Activated naive CD8-positive, alpha-beta T cell treated with anti-CD3 and anti-CD28 coated beads for 36 hours (primary cell): ENCODE measurements at regions not wholly inside any gene's neighbourhood (a gene's known extent, or its start where the extent isn't known, plus 50 kb on each side); places are given as distances from the start of the nearest gene placed in this dataset.

ENCODE experiments used
- DNase-seq: peaks from one replicate; pipeline ENCODE4 v3.0.0; 2021
- H3K27ac Mint-ChIP-seq: one replicate; pipeline ENCODE4 v1.8.0; 2022; ENCODE audit warnings: mild to moderate bottlenecking, moderate library complexity, mixed read lengths
- H3K27me3 Mint-ChIP-seq: one replicate; pipeline ENCODE4 v1.8.0; 2022; ENCODE audit warnings: mild to moderate bottlenecking, mixed read lengths
- H3K36me3 Mint-ChIP-seq: one replicate; pipeline ENCODE4 v1.8.0; 2021; ENCODE audit warnings: mild to moderate bottlenecking, mixed read lengths
- H3K4me1 Mint-ChIP-seq: one replicate; pipeline ENCODE4 v1.8.0; 2021; ENCODE audit warnings: mixed read lengths
- H3K4me3 Mint-ChIP-seq: one replicate; pipeline ENCODE4 v1.8.0; 2022; ENCODE audit warnings: mild to moderate bottlenecking, moderate library complexity, mixed read lengths
- H3K9me3 Mint-ChIP-seq: one replicate; pipeline ENCODE4 v1.8.0; 2022; ENCODE audit warnings: mixed read lengths

DNA sequence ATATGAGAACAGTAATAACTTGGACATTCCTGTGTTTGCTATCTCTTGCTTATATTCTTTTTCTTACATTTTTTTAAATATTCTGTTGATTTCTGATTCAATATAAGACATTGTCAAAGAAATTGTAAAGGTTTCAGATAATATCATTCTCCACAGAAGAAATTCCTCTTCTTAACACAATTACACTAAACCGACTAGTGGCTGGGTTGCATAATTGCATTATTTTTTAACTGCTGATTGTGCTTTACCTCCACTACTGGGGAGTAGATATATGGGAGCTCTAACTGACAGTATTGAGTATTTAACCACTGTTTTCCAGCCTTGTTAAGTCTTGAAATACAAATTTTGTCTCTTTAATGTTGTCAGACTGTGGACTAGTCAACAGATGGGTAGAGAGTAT is 723.8 kb upstream of the EDIL3 start:
- Mint-ChIP-seq H3K27ac (no peak overlapping the region), H3K36me3 (no peaks in the 10 kb centered on the region), H3K27me3 (no peaks in the 10 kb centered on the region), H3K4me3 (no peak overlapping the region), H3K9me3 (peaks cover 3% of the 10 kb centered on the region), H3K4me1 (no peaks in the 10 kb centered on the region)
- DNase-seq = no peak

DNA sequence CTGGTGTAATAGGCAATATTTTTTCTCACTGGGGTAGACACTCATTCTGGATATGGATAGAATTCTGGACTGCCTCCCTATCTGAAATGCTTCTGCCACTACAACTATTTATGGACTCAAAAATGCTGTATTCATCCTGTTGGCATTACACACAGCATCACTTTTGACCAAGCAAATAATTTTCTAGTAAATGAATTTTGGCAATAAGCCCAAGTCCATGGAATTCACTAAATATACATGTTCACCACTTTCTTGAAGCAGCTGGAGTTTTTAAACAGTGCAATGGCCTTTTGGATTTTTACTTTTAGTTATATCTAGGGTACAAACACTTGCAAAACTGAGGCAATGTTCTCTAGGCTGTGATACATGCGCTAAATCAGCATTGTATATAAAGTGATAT is 724.9 kb upstream of the EDIL3 start:
- no peaks in the 10 kb centered on the region for H3K36me3 Mint-ChIP-seq
- no peak for DNase-seq
- H3K27me3 Mint-ChIP-seq = no peaks in the 10 kb centered on the region
- H3K9me3 Mint-ChIP-seq = peaks cover 3% of the 10 kb centered on the region
- no peak overlapping the region for H3K27ac Mint-ChIP-seq
- H3K4me3 Mint-ChIP-seq = no peak overlapping the region
- H3K4me1 Mint-ChIP-seq = no peaks in the 10 kb centered on the region

DNA sequence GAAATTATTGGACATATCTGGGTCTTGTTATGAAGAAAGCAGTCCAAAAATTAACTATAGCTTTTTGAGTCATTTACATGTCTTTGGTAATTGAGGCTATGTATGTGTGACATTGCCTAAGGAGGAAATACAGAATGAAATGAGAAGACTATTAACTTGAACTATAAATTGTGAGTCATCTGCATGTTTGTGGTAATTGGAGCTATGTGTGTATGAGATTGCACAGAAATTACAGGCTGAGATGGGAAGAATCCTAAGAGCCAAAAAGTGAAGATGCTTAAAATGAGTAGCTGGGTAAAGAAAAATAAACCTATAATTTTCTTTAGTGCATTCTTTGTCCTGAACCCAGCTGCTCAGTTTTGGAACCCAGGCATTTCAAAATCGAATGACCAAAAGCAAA is 747.6 kb upstream of the EDIL3 start:
- H3K27ac Mint-ChIP-seq = no peak overlapping the region
- H3K4me3 Mint-ChIP-seq = no peak overlapping the region
- peaks cover 2% of the 10 kb centered on the region for H3K9me3 Mint-ChIP-seq
- no peaks in the 10 kb centered on the region for H3K27me3 Mint-ChIP-seq
- DNase-seq = no peak
- no peaks in the 10 kb centered on the region for H3K36me3 Mint-ChIP-seq
- no peaks in the 10 kb centered on the region for H3K4me1 Mint-ChIP-seq

DNA sequence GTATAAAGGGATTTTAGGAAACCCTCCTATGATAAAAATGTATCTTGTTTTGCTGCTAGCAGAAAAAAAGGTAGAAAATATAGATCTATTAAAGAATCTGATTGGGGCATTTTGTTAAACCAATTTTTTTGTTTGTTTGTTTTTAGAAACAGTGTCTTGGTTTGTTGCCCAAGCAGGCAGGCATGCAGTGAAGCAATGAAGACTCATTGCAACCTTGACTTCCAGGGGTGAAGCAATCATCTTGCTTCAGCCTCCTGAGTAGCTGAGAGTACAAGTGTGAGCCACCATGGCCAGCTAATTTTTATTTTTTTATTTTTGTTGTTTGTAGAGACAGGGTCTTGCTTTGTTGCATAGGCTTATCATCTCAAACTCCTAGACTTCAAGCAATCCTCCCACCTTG is 755.8 kb upstream of the EDIL3 start:
- no peaks in the 10 kb centered on the region for H3K4me1 Mint-ChIP-seq
- no peak for DNase-seq
- H3K9me3 Mint-ChIP-seq = peaks cover 4% of the 10 kb centered on the region
- no peak overlapping the region for H3K4me3 Mint-ChIP-seq
- no peaks in the 10 kb centered on the region for H3K36me3 Mint-ChIP-seq
- H3K27me3 Mint-ChIP-seq = no peaks in the 10 kb centered on the region
- H3K27ac Mint-ChIP-seq = no peak overlapping the region

DNA sequence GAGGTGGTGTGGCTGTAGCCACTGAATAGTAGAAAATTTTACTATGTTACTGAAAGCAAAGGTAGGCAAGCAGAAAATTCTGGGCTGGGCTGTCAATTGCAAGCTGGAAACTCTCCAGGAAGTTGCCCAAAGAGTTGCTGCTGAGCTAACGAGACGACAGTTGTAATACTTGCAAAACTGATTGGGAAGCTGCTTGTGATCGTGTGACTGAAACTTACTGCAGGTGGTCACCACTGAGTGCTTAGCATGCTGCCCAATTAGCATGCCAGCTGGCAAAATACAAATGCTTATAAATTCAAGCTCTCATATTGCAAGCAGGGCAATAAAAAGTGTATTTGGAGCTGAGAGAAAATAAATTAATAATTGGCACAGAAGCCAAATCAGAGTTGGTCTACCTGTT is 758.5 kb upstream of the EDIL3 start:
- H3K27ac Mint-ChIP-seq = no peak overlapping the region
- H3K27me3 Mint-ChIP-seq = no peaks in the 10 kb centered on the region
- H3K9me3 Mint-ChIP-seq = peaks cover 1% of the 10 kb centered on the region
- H3K4me1 Mint-ChIP-seq = no peaks in the 10 kb centered on the region
- H3K4me3 Mint-ChIP-seq = no peak overlapping the region
- H3K36me3 Mint-ChIP-seq = no peaks in the 10 kb centered on the region
- no peak for DNase-seq

DNA sequence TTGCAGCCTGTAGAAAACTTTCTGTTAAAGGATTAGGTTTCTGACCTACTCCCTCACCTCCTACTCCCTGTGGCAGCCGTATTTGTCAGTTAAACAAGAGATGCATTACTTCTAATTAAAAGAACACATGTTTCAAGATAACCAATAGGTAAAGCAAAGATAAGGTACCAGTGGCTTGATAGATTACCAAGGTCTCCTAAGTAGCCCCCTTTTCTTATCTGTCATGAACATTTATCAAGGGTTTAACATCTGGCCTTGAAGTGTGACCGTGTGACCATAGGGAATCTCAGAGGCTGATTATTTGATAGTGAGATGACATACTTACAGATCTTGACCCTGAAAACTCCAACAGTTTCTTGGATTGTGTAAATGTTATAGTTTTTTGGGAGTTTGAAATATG is 764.0 kb upstream of the EDIL3 start:
- Mint-ChIP-seq H3K27ac (no peak overlapping the region), H3K4me1 (no peaks in the 10 kb centered on the region), H3K36me3 (no peaks in the 10 kb centered on the region), H3K27me3 (no peaks in the 10 kb centered on the region), H3K9me3 (no peaks in the 10 kb centered on the region), H3K4me3 (no peak overlapping the region)
- no peak for DNase-seq

DNA sequence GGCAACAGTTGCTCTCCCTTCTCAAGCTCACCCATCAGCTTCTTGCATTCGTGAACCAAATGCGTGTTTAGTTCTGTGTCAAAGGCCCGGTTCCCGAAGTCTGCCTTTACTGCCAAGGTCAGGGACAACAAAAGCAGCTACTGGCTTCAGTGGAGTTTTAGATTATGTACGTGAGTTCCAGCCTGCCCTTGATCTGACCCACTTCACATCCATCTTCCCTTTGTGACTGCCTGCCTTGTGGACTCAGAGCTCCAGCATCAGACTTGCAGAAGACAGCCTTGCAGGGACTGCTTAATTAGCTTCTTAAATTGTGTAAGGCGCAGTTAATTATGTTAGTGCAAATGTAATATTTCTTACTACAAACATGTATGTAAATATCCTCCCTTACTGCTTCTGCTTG is 774.7 kb upstream of the EDIL3 start:
- Mint-ChIP-seq H3K4me1 (no peaks in the 10 kb centered on the region), H3K27ac (no peak overlapping the region), H3K36me3 (no peaks in the 10 kb centered on the region), H3K9me3 (no peaks in the 10 kb centered on the region), H3K4me3 (no peak overlapping the region), H3K27me3 (no peaks in the 10 kb centered on the region)
- no peak for DNase-seq

DNA sequence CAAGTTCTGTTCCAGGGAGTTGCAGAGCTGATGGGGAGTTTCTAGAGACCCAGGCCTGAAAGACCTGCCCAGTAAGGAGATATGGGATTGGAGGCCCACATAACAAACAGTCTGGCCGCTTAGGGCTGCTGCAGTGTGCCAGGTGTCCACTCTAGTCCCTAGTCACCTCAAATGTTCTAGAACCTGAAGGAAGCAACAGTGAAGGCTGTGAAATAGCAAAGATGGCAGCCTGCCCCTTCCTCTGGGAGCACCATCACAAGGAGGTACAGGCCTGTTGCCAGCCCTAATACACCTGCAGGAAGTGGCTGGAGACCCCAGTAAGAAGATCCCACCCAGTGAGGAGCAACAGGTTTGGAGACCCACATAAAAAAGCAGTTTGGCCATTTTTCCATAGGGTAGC is 783.8 kb upstream of the EDIL3 start:
- H3K27ac Mint-ChIP-seq = no peak overlapping the region
- H3K4me3 Mint-ChIP-seq = no peak overlapping the region
- DNase-seq = no peak
- H3K4me1 Mint-ChIP-seq = no peaks in the 10 kb centered on the region
- H3K9me3 Mint-ChIP-seq = peaks cover 2% of the 10 kb centered on the region
- H3K27me3 Mint-ChIP-seq = no peaks in the 10 kb centered on the region
- no peaks in the 10 kb centered on the region for H3K36me3 Mint-ChIP-seq

DNA sequence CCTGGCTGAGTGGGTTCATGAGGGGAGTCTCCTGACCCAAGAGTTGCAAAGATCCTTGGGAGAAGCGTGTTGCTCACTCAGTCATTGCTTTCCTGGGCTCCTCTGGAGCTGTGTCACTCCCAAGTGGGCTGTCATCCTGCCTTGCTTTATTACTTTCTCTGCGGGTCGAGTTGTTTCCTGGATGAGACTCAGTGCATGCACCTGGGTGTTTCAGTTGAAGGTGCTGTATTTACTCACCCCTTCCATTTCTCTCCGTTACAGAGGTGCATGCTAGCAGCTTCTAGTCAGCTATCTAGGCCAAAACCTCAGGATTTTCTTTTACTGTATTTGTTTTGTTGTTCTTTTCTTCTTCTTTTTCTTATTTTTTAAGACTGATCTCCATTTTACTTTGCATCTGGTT is 785.5 kb upstream of the EDIL3 start:
- no peaks in the 10 kb centered on the region for H3K36me3 Mint-ChIP-seq
- H3K4me3 Mint-ChIP-seq = no peak overlapping the region
- H3K9me3 Mint-ChIP-seq = peaks cover 2% of the 10 kb centered on the region
- DNase-seq = no peak
- H3K4me1 Mint-ChIP-seq = no peaks in the 10 kb centered on the region
- no peak overlapping the region for H3K27ac Mint-ChIP-seq
- H3K27me3 Mint-ChIP-seq = no peaks in the 10 kb centered on the region

DNA sequence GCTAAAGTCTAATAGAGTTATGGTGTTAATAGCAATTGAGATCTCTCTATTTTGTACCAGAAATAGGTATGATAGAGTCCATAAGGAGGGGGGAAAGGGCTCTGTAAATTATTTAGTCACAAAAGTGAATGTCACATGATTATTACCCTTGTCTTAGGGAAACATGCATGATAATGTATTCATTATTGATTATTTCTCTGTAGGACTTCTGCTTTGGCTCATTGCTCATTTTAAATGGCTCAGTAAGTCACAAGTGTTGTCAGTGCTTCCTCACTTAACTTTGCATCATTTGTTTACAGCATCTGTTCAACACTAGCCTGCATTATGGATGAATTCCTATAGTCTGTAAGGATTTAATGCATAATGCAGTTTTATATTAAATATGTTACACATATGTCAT is 788.8 kb upstream of the EDIL3 start:
- no peak overlapping the region for H3K27ac Mint-ChIP-seq
- DNase-seq = no peak

DNA sequence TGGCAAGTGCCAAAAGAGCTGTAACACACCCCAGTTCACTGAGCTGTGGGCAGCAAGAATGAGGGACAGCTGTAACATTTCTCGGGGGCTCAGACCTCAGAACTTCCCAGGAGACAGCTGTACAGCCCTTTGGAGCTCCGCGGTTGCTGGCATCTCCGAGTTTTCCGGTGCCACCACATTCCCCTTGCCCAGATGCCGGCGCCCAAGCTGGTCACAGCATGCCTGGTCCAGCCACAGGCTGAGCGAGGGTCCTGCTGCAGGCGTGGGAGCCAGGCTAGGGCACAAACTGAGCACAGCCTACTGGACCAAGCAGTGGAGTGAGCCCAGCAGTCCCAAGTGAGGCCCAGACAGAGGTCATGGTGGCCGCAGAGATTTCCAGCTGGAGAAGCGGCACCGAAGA is 797.7 kb upstream of the EDIL3 start:
- no peak overlapping the region for H3K4me3 Mint-ChIP-seq
- H3K9me3 Mint-ChIP-seq = peaks cover 1% of the 10 kb centered on the region
- no peaks in the 10 kb centered on the region for H3K36me3 Mint-ChIP-seq
- no peak for DNase-seq
- H3K27me3 Mint-ChIP-seq = no peaks in the 10 kb centered on the region
- no peaks in the 10 kb centered on the region for H3K4me1 Mint-ChIP-seq
- no peak overlapping the region for H3K27ac Mint-ChIP-seq

More for the DNA sequence above, 788.8 kb upstream of the EDIL3 start:
- Mint-ChIP-seq H3K4me3 (no peak overlapping the region), H3K9me3 (no peaks in the 10 kb centered on the region), H3K36me3 (no peaks in the 10 kb centered on the region), H3K27me3 (no peaks in the 10 kb centered on the region), H3K4me1 (no peaks in the 10 kb centered on the region)

DNA sequence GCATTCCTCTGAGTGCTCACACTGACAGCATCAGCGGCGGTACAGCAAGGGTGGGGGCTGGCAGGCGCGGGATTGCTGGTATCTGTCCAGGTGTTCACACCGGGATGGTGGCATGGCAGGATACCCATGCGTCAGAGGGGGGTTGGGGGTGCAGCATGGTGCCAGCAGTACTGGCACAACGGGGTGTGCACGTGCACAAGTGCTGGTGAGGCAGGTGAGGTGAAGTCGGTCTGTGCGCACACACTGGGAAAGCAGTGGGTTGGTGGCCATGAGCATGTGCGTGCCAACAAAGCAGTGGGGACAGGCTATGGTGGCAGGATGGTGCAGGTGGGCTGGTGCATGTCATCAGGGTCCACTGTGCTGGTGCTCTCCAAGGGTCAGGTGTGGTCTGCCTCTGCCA is 819.6 kb upstream of the EDIL3 start:
- no peak for DNase-seq
- no peak overlapping the region for H3K4me3 Mint-ChIP-seq
- H3K27me3 Mint-ChIP-seq = no peaks in the 10 kb centered on the region
- no peaks in the 10 kb centered on the region for H3K36me3 Mint-ChIP-seq
- H3K4me1 Mint-ChIP-seq = no peaks in the 10 kb centered on the region
- H3K9me3 Mint-ChIP-seq = no peaks in the 10 kb centered on the region
- H3K27ac Mint-ChIP-seq = no peak overlapping the region

DNA sequence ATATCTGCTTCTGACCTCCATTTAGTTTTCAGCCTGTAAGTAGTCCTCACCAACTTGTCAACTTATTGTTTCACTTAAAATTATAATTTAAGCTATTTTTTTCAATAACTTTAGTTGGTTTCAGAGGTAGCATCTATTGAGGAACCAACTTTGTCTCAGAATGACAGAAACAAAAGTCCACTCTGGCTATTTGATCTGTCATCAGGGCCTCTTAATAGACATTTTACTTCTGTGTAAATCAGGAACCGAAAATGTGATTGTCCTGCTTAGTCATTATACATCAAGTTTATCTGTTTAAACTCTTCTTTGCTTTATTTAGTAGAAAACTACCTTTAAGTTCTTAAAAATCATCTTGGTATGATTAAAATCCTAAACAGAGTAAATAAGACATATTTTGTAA is 820.8 kb upstream of the EDIL3 start:
- no peak for DNase-seq
- H3K27me3 Mint-ChIP-seq = no peaks in the 10 kb centered on the region
- no peaks in the 10 kb centered on the region for H3K36me3 Mint-ChIP-seq
- H3K27ac Mint-ChIP-seq = no peak overlapping the region
- no peak overlapping the region for H3K4me3 Mint-ChIP-seq
- no peaks in the 10 kb centered on the region for H3K4me1 Mint-ChIP-seq
- no peaks in the 10 kb centered on the region for H3K9me3 Mint-ChIP-seq

DNA sequence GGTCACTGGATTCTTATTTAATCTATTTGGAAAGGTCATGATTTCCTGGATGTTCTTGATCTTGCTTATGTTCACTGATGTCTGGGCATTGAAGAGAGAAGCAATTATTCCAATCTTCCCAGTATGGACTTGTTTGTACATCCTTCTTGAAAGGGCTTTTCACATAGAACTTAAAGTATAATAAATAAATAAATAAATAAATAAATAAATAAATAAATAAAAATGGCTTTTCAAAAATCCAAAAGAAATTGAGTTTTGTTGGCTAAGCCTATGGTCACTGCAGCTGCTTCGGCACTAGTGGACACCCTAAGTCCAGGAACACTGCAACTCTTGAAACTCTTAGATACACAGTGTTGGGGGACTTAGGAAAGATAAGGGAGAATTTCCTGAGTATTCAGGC is 840.7 kb upstream of the EDIL3 start:
- no peak overlapping the region for H3K4me3 Mint-ChIP-seq
- H3K4me1 Mint-ChIP-seq = no peaks in the 10 kb centered on the region
- no peaks in the 10 kb centered on the region for H3K27me3 Mint-ChIP-seq
- H3K9me3 Mint-ChIP-seq = peaks cover 6% of the 10 kb centered on the region
- DNase-seq = no peak
- H3K27ac Mint-ChIP-seq = no peak overlapping the region
- no peaks in the 10 kb centered on the region for H3K36me3 Mint-ChIP-seq

DNA sequence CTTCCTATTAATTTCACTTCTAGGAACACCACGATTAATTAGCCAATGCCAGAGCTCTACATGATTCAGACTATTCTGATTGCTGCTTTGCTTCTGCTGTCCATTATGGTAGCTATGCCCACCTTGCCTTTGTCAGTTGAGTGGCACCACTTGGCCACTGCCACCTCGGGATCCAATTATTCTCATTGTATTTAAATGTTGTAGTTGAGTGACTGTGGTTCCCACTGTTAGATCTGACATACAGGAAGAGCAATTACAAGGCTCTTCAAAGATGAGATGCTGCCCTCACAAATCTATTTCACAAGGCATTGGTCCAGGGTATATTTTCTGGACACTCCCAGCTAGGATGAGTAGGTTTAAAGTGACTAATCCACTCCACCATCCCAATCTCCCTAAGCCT is 864.5 kb upstream of the EDIL3 start:
- H3K27me3 Mint-ChIP-seq = no peaks in the 10 kb centered on the region
- peaks cover 12% of the 10 kb centered on the region for H3K9me3 Mint-ChIP-seq
- no peak overlapping the region for H3K27ac Mint-ChIP-seq
- DNase-seq = no peak
- no peak overlapping the region for H3K4me3 Mint-ChIP-seq
- no peaks in the 10 kb centered on the region for H3K4me1 Mint-ChIP-seq
- H3K36me3 Mint-ChIP-seq = no peaks in the 10 kb centered on the region

DNA sequence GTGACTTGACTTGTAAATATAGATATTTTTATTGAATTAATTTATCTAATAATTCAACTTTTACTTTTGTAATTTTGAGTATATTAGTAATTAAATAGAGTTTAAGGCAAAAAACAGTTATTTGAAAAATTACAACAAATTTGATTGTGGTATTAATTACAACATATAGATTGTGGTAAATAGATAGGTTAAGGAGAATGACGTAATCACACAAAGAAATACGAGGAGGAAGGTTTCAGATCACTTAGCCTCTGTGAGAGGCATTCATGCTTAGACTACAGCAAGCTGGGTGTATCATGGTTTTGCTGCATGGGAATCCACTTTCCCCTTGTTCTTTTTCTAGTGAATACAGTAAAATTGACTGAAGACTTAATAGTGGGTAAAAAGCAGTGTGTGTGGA is 878.4 kb upstream of the EDIL3 start:
- no peaks in the 10 kb centered on the region for H3K9me3 Mint-ChIP-seq
- H3K27me3 Mint-ChIP-seq = no peaks in the 10 kb centered on the region
- H3K27ac Mint-ChIP-seq = no peak overlapping the region
- DNase-seq = no peak
- no peaks in the 10 kb centered on the region for H3K4me1 Mint-ChIP-seq
- H3K4me3 Mint-ChIP-seq = no peak overlapping the region
- H3K36me3 Mint-ChIP-seq = no peaks in the 10 kb centered on the region

DNA sequence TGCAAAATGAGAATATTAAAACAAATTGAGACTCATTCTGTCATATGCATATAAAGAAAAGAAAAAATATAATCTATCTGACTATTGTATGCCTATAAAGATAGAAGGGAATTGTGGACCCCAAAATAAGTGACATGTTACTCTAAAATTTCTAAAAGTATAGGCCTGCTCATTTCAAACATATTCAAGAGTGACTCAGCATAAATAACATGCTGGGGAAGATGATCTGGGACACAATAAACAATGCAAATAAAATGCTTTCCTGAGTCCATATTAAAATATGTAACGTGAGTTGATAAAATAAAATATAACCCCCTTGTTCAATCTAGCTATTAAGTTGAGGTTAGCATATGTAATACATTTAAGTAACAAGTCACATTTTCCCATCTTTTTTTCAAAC is 882.0 kb upstream of the EDIL3 start:
- peaks cover 1% of the 10 kb centered on the region for H3K9me3 Mint-ChIP-seq
- no peaks in the 10 kb centered on the region for H3K4me1 Mint-ChIP-seq
- no peaks in the 10 kb centered on the region for H3K27me3 Mint-ChIP-seq
- no peak overlapping the region for H3K4me3 Mint-ChIP-seq
- H3K36me3 Mint-ChIP-seq = no peaks in the 10 kb centered on the region
- no peak overlapping the region for H3K27ac Mint-ChIP-seq
- no peak for DNase-seq
